Kidney (tissue), 13 donors: ENCODE measurements at regions not wholly inside any gene's neighbourhood (a gene's known extent, or its start where the extent isn't known, plus 50 kb on each side); places are given as distances from the start of the nearest gene placed in this dataset.

Experiments used
- DNase-seq, 5 donors: peaks; one replicate each; pipeline ENCODE4 v3.0.0-alpha.2; 2013 to 2020
- FAIRE-seq: peaks from 2 replicates; lab custom pipeline; 2012; peaks lifted over from hg19 to GRCh38; lab: Jason Lieb, UNC
- H3K27ac ChIP-seq, 2 donors: one replicate each; pipeline ENCODE4 v1.7.0; 2013; ENCODE audit warnings: low read depth in 2 of 2, low read length in 2 of 2, inconsistent platforms in 1 of 2
- H3K27me3 ChIP-seq: one replicate; pipeline ENCODE4 v1.7.1; 2013; ENCODE audit warnings: low read length, inconsistent platforms; ENCODE audit not compliant: control insufficient read depth, insufficient read depth
- H3K36me3 ChIP-seq, 3 donors: one replicate each; pipeline versions ENCODE4 v1.7.0 to v1.7.1; 2013; ENCODE audit warnings: low read length in 3 of 3, control low read depth in 1 of 3, inconsistent platforms in 1 of 3; ENCODE audit not compliant: insufficient read depth in 3 of 3, control insufficient read depth in 2 of 3
- H3K4me1 ChIP-seq, 3 donors: one replicate each; pipeline versions ENCODE4 v1.7.0 to v1.7.1; 2013; ENCODE audit warnings: low read length in 3 of 3, inconsistent platforms in 1 of 3, low read depth in 1 of 3; ENCODE audit not compliant: control insufficient read depth in 2 of 3, insufficient read depth in 2 of 3
- H3K4me3 ChIP-seq, 3 donors: one replicate each; pipeline versions ENCODE4 v1.7.0 to v1.8.1; 2013; ENCODE audit warnings: low read length in 3 of 3, control low read depth in 1 of 3, inconsistent platforms in 1 of 3
- H3K9ac ChIP-seq, 3 donors: one replicate each; pipeline versions ENCODE4 v1.7.0 to v1.7.1; 2013; ENCODE audit warnings: low read length in 3 of 3, control low read depth in 1 of 3, inconsistent platforms in 1 of 3
- H3K9me3 ChIP-seq, 3 donors: one replicate each; pipeline versions ENCODE4 v1.7.0 to v1.7.1; 2013; ENCODE audit warnings: low read length in 3 of 3, control low read depth in 1 of 3, inconsistent platforms in 1 of 3; ENCODE audit not compliant: control insufficient read depth in 2 of 3, insufficient read depth in 1 of 3
- CTCF ChIP-seq: IDR thresholded peaks from 3 replicates; pipeline ENCODE4 v1.5.1; 2012; ENCODE audit warnings: mild to moderate bottlenecking, moderate library complexity, borderline replicate concordance; ENCODE audit not compliant: insufficient read depth; ENCODE audit errors: extremely low read depth
- intact Hi-C: fragments of 100-400 bp; cut with DNase I; formaldehyde crosslinking; loops from one replicate; pipeline ENCODE4 v1.11.1; 2022
- donor health status: control.
- donor health status: control.
- donor health status: control.
- donor health status: control.
- donor health status: control.
- donor health status: DM: yes; HTN: yes; CAD: no.
- donor health status: Normal renal cell carcinoma (clear cell type).

- TF ChIP-seq CTCF = no peak
- Histone ChIP-seq H3K9me3 (no peaks in the 10 kb centered on the region), H3K9ac (no peak overlapping the region), H3K27me3 (no peaks in the 10 kb centered on the region), H3K4me3 (no peak overlapping the region), H3K4me1 (no peaks in the 10 kb centered on the region), H3K36me3 (no peaks in the 10 kb centered on the region), H3K27ac (no peak overlapping the region)
- FAIRE-seq = no peak
- intact Hi-C loops = no loop called here
- no peak for DNase-seq
Measured at GRCh38 chr1:238451781-238452310, 561.1 kb upstream of the ZP4 start.

- Histone ChIP-seq H3K9me3 (no peaks in the 10 kb centered on the region), H3K27me3 (no peaks in the 10 kb centered on the region), H3K36me3 (no peaks in the 10 kb centered on the region), H3K27ac (no peak overlapping the region), H3K4me3 (no peak overlapping the region), H3K9ac (no peak overlapping the region), H3K4me1 (no peaks in the 10 kb centered on the region)
- intact Hi-C loops = no loop called here
- no peak for FAIRE-seq
- TF ChIP-seq CTCF = no peak
- DNase-seq = no peak
Measured at GRCh38 chr1:238450976-238451375, 560.3 kb upstream of the ZP4 start.

GRCh38 chr1:238443687-238444086, 553.0 kb upstream of the ZP4 start:
- Histone ChIP-seq H3K9ac (no peak overlapping the region), H3K4me3 (no peak overlapping the region), H3K27me3 (no peaks in the 10 kb centered on the region), H3K27ac (no peak overlapping the region), H3K4me1 (peaks cover 0 to 4% (median 0%) of the 10 kb centered on the region in 3 donors), H3K36me3 (no peaks in the 10 kb centered on the region), H3K9me3 (no peaks in the 10 kb centered on the region)
- no peak for TF ChIP-seq CTCF
- no peak for FAIRE-seq
- DNase-seq = no peak
- intact Hi-C loops = no loop called here

GRCh38 chr1:238439511-238439910, 548.8 kb upstream of the ZP4 start:
- peak overlapping the region in 1 of 2 donors; percentile 17 for H3K27ac ChIP-seq
- H3K4me3 ChIP-seq = no peak overlapping the region
- DNase-seq = peak in 1 of 5 donors; percentile 3
- H3K36me3 ChIP-seq = no peaks in the 10 kb centered on the region
- H3K9ac ChIP-seq = no peak overlapping the region
- H3K27me3 ChIP-seq = no peaks in the 10 kb centered on the region
- no peak for FAIRE-seq
- peaks cover 0 to 4% (median 2%) of the 10 kb centered on the region in 3 donors for H3K4me1 ChIP-seq
- intact Hi-C loops = no loop called here
- TF ChIP-seq CTCF = no peak
- H3K9me3 ChIP-seq = no peaks in the 10 kb centered on the region
